ENCODE measurements at regions not wholly inside any gene's neighbourhood (a gene's known extent, or its start where the extent isn't known, plus 50 kb on each side); places are given as distances from the start of the nearest gene placed in this dataset.

- TF ChIP-seq GATA2 (IDR thresholded peaks at IDR 0.05; ENCODE audit: low read depth, low read length) (no peak), GATA3 (IDR thresholded peaks at IDR 0.05; ENCODE audit: low read depth, low read length) (no peak)
Measured at GRCh38 chr12:108455706-108456105, 59.4 kb upstream of the FICD start.

All from SH-SY5Y (cell line).